ENCODE measurements at regions not wholly inside any gene's neighbourhood (a gene's known extent, or its start where the extent isn't known, plus 50 kb on each side); places are given as distances from the start of the nearest gene placed in this dataset.

DNA sequence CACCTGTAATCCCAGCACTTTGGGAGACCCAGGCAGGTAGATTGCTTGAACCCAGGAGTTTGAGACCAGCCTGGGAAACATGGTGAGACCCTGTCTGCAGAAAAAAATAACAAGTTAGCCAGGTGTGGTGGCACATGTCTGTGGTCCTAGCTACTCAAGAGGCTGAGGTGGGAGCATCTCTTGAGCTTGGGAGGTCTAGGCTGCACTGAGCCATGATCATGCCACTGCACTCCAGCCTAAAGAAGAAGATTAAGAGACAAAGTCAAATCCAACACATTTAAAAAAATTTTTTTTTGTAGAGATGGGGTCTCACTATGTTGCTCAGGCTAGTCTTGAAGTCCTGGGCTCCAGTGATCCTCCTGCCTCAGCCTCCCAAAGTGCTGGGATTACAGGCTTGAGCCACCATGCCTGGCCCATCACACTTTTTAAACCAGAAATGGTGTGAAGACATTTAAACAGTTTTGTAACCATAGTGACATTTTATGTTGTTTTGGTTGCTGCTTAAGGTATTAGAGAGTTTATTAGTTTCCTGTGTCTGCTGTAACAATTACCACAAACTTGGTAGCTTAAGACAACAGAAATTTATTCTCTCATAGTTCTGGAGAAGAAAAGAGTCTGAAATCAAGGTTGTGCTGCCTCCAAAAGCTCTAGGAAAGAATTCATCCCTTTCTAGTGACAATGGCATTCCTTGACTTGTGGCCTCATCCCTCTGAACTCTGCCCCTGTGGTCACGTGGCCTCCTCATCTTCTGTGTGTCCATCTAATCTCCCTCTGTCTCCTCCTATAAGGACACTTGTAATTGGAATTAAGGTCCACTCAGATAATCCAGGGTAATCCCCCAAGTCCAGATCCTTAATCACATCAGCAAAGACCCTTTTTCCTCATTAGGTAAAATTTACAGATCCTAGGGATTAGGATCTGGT, 104.6 kb upstream of the TNFAIP3 start:
- no peaks in the 10 kb centered on the region for H4K20me1 ChIP-seq (ENCODE audit: control insufficient read depth, insufficient read depth, low read length, poor library complexity, severe bottlenecking)
- intact Hi-C loops (cut with micrococcal nuclease): no loop called here
- H3K27me3 Mint-ChIP-seq: no peaks in the 10 kb centered on the region
- no peak overlapping the region for H3K4me2 ChIP-seq (replicated peaks; ENCODE audit: low read depth, low read length, poor library complexity, severe bottlenecking)
- no peaks in the 10 kb centered on the region for H3K79me2 ChIP-seq (ENCODE audit: control insufficient read depth, insufficient read depth, low read length)
- H3K9me3 ChIP-seq (ENCODE audit: control extremely low read depth in 1 of 3, control insufficient read depth in 2 of 3, insufficient read depth in 1 of 3, low read length in 2 of 3): no peaks in the 10 kb centered on the region
- no peak overlapping the region for H3K27ac ChIP-seq (ENCODE audit: low read length in 2 of 2)
- H2AFZ ChIP-seq (ENCODE audit: insufficient read depth, low read depth, low read length, poor library complexity, severe bottlenecking): no peak overlapping the region
- ATAC-seq (ENCODE audit: low read depth) (no peak), DNase-seq (no peak)
- TF ChIP-seq EZH2 (IDR thresholded peaks at IDR 0.05; ENCODE audit: borderline replicate concordance, insufficient read depth, low read depth, low read length, poor library complexity, severe bottlenecking): no peak
- TF ChIP-seq, protein P1, sequence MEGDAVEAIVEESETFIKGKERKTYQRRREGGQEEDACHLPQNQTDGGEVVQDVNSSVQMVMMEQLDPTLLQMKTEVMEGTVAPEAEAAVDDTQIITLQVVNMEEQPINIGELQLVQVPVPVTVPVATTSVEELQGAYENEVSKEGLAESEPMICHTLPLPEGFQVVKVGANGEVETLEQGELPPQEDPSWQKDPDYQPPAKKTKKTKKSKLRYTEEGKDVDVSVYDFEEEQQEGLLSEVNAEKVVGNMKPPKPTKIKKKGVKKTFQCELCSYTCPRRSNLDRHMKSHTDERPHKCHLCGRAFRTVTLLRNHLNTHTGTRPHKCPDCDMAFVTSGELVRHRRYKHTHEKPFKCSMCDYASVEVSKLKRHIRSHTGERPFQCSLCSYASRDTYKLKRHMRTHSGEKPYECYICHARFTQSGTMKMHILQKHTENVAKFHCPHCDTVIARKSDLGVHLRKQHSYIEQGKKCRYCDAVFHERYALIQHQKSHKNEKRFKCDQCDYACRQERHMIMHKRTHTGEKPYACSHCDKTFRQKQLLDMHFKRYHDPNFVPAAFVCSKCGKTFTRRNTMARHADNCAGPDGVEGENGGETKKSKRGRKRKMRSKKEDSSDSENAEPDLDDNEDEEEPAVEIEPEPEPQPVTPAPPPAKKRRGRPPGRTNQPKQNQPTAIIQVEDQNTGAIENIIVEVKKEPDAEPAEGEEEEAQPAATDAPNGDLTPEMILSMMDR (IDR thresholded peaks at IDR 0.05): no peak
- no peak overlapping the region for H3K27ac Mint-ChIP-seq
- no peak overlapping the region for H3K4me3 ChIP-seq (ENCODE audit: control extremely low read depth in 1 of 5, extremely low read depth in 1 of 5, insufficient read depth in 1 of 5, low read depth in 2 of 5, low read length in 4 of 5)
- CTCF ChIA-PET: no interaction called here
- no peaks in the 10 kb centered on the region for H3K36me3 ChIP-seq (replicated peaks in 1 of 2; ENCODE audit: control extremely low read depth in 1 of 2, control insufficient read depth in 1 of 2, extremely low read depth in 1 of 2, insufficient read depth in 2 of 2, low read length in 1 of 2)
- WGBS (ENCODE audit: insufficient coverage): no CpG with 5 or more reads among the region's 1 CpG
- no peak overlapping the region for H3K4me3 Mint-ChIP-seq
- no peak overlapping the region for H3K9ac ChIP-seq (ENCODE audit: low read length)
- H3K27me3 ChIP-seq (replicated peaks in 1 of 4; ENCODE audit: control extremely low read depth in 1 of 4, control insufficient read depth in 3 of 4, insufficient read depth in 4 of 4, low read length in 3 of 4): no peaks in the 10 kb centered on the region
- POLR2A ChIA-PET: no interaction called here
- H3K4me1 Mint-ChIP-seq: no peaks in the 10 kb centered on the region
- no peaks in the 10 kb centered on the region for H3K4me1 ChIP-seq (ENCODE audit: control insufficient read depth in 2 of 2, insufficient read depth in 2 of 2, low read length in 2 of 2)
- no peaks in the 10 kb centered on the region for H3K9me3 Mint-ChIP-seq (ENCODE audit: insufficient read depth)

DNA sequence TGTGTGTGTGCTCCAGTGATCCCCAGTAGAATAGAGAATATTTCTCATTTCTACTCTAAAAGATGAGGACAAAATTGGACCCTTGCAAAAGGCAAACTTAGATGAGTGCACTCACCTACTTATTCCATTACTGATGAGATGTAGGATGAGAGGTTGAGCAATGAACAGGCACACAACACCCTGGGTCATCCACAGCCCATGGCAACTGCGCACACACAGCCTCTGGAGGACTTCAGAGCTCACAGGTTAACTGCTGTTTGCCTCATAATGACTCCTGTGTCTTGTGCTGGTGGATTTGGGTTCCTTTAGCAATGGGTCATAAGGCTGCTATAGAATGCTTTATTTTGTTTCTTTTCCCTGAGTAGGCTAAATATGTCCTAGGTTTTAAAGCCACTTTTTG, 103.6 kb upstream of the TNFAIP3 start:
- no peak overlapping the region for H3K4me3 Mint-ChIP-seq
- POLR2A ChIA-PET: no interaction called here
- Histone ChIP-seq H2AFZ (ENCODE audit: insufficient read depth, low read depth, low read length, poor library complexity, severe bottlenecking) (no peak overlapping the region), H3K4me2 (replicated peaks; ENCODE audit: low read depth, low read length, poor library complexity, severe bottlenecking) (no peak overlapping the region), H4K20me1 (ENCODE audit: control insufficient read depth, insufficient read depth, low read length, poor library complexity, severe bottlenecking) (no peaks in the 10 kb centered on the region), H3K27ac (ENCODE audit: low read length in 2 of 2) (no peak overlapping the region), H3K79me2 (ENCODE audit: control insufficient read depth, insufficient read depth, low read length) (no peaks in the 10 kb centered on the region), H3K9ac (ENCODE audit: low read length) (no peak overlapping the region), H3K4me1 (ENCODE audit: control insufficient read depth in 2 of 2, insufficient read depth in 2 of 2, low read length in 2 of 2) (peaks cover 8 to 9% of the 10 kb centered on the region in 2 donors), H3K4me3 (ENCODE audit: control extremely low read depth in 1 of 5, extremely low read depth in 1 of 5, insufficient read depth in 1 of 5, low read depth in 2 of 5, low read length in 4 of 5) (no peak overlapping the region), H3K27me3 (replicated peaks in 1 of 4; ENCODE audit: control extremely low read depth in 1 of 4, control insufficient read depth in 3 of 4, insufficient read depth in 4 of 4, low read length in 3 of 4) (no peaks in the 10 kb centered on the region), H3K9me3 (ENCODE audit: control extremely low read depth in 1 of 3, control insufficient read depth in 2 of 3, insufficient read depth in 1 of 3, low read length in 2 of 3) (no peaks in the 10 kb centered on the region), H3K36me3 (replicated peaks in 1 of 2; ENCODE audit: control extremely low read depth in 1 of 2, control insufficient read depth in 1 of 2, extremely low read depth in 1 of 2, insufficient read depth in 2 of 2, low read length in 1 of 2) (no peaks in the 10 kb centered on the region)
- no peaks in the 10 kb centered on the region for H3K27me3 Mint-ChIP-seq
- WGBS (ENCODE audit: insufficient coverage): no CpG with 5 or more reads among the region's 1 CpG
- no peak overlapping the region for H3K27ac Mint-ChIP-seq
- TF ChIP-seq, protein P1 (IDR thresholded peaks at IDR 0.05): no peak
- TF ChIP-seq EZH2 (IDR thresholded peaks at IDR 0.05; ENCODE audit: borderline replicate concordance, insufficient read depth, low read depth, low read length, poor library complexity, severe bottlenecking): no peak
- no peak for ATAC-seq (ENCODE audit: low read depth)
- no peak for DNase-seq
- H3K4me1 Mint-ChIP-seq: peaks cover 8% of the 10 kb centered on the region
- CTCF ChIA-PET: no interaction called here
- H3K9me3 Mint-ChIP-seq (ENCODE audit: insufficient read depth): no peaks in the 10 kb centered on the region
- intact Hi-C loops (cut with micrococcal nuclease): no loop called here
